K562 (cell line): ENCODE measurements at regions not wholly inside any gene's neighbourhood (a gene's known extent, or its start where the extent isn't known, plus 50 kb on each side); places are given as distances from the start of the nearest gene placed in this dataset.
A peak's percentile ranks its signal among the peaks of the same experiment; 100 is the strongest.

Experiments
- ATAC-seq: fragments of 200-7000 bp; cut with Tn5 transposase; 3 replicates; pipeline ENCODE4 v1.9.1; 2020; ENCODE audit warnings: moderate library complexity
- BruUV-seq: library from RNA; stranded (reverse); fragments of 400-500 nt; replicated peaks from 2 replicates; lab custom pipeline; 2021; lab: Mats Ljungman, UMichigan
- CTCF ChIA-PET: fragments of 300-600 bp; formaldehyde crosslinking; extraction: SDS; loops from one replicate; lab custom pipeline; 2021; ENCODE audit warnings: low intra/inter-chr PET ratio; lab: Yijun Ruan, JAX
- POLR2A ChIA-PET: fragments of 300-600, 350-650 bp; sonication (Branson Sonifier 250); formaldehyde crosslinking; extraction: SDS; loops from one replicate; lab custom pipeline; 2021; ENCODE audit warnings: antibody characterized with exemption, inconsistent platforms; lab: Yijun Ruan, JAX
- DNase-seq, 4 experiments: peaks; one replicate each; pipeline versions ENCODE4 v3.0.0 to v3.0.0-alpha.2; 2011 to 2018; ENCODE audit warnings: low spot score in 3 of 4, mixed read lengths in 3 of 4; ENCODE audit errors: extremely low read depth in 1 of 4
- FAIRE-seq: peaks from 2 replicates; lab custom pipeline; 2011; peaks lifted over from hg19 to GRCh38; lab: Jason Lieb, UNC
- H2AFZ ChIP-seq: 2 replicates; pipeline ENCODE4 v1.6.0; 2011; ENCODE audit warnings: low read depth, low read length, control low read depth, inconsistent platforms
- H3K27ac ChIP-seq: fragments of 200-600 bp; 3 replicates; pipeline ENCODE4 v1.8.0; 2011; ENCODE audit warnings: low read depth, mild to moderate bottlenecking, control low read depth, inconsistent platforms, low read length, moderate library complexity, mixed read lengths; ENCODE audit errors: extremely low read depth
- H3K27me3 ChIP-seq, 2 experiments: fragments of 300-600 bp in 1 of 2; 2 replicates in 1 of 2; 3 replicates in 1 of 2; pipeline versions ENCODE4 v1.6.0 to v1.8.0; 2011; ENCODE audit warnings: inconsistent platforms in 2 of 2, low read length in 2 of 2, mild to moderate bottlenecking in 1 of 2, mixed read lengths in 1 of 2, moderate library complexity in 1 of 2; ENCODE audit not compliant: control insufficient read depth in 2 of 2, insufficient read depth in 2 of 2
- H3K36me3 ChIP-seq: fragments of 300-600 bp; 3 replicates; pipeline ENCODE4 v1.8.0; 2011; ENCODE audit warnings: mild to moderate bottlenecking, low read length, inconsistent platforms; ENCODE audit not compliant: control insufficient read depth, insufficient read depth
- H3K4me1 ChIP-seq, 2 experiments: fragments of 200-600 bp in 1 of 2; replicated peaks in 1 of 2; 2 replicates in 1 of 2; 3 replicates in 1 of 2; pipeline versions ENCODE4 v1.5.1 to v1.8.0; 2011; ENCODE audit warnings: inconsistent platforms in 2 of 2, low read length in 2 of 2, mild to moderate bottlenecking in 1 of 2, mixed read lengths in 1 of 2, moderate library complexity in 1 of 2; ENCODE audit not compliant: control insufficient read depth in 2 of 2, insufficient read depth in 2 of 2
- H3K4me2 ChIP-seq: 2 replicates; pipeline ENCODE4 v1.6.1; 2011; ENCODE audit warnings: low read length, control low read depth, inconsistent platforms, mixed read lengths; ENCODE audit not compliant: insufficient read depth
- H3K4me3 ChIP-seq: fragments of 200-600 bp; sonication (generic), shearing (Covaris generic); 2 replicates; pipeline ENCODE4 v1.5.1; 2016; ENCODE audit warnings: control low read depth, inconsistent platforms
- H3K79me2 ChIP-seq: fragments of 200-600 bp; 3 replicates; pipeline ENCODE4 v1.8.0; 2011; ENCODE audit warnings: low read length, inconsistent platforms; ENCODE audit not compliant: control insufficient read depth, insufficient read depth
- H3K9ac ChIP-seq, 2 experiments: 2 replicates each; pipeline versions ENCODE4 v1.6.0 to v1.6.1; 2011; ENCODE audit warnings: low read depth in 2 of 2, low read length in 2 of 2, control low read depth in 1 of 2, inconsistent platforms in 1 of 2, mild to moderate bottlenecking in 1 of 2, mixed read lengths in 1 of 2; ENCODE audit not compliant: insufficient read depth in 1 of 2
- H3K9me1 ChIP-seq: one replicate; pipeline ENCODE4 v1.6.0; 2011; ENCODE audit warnings: inconsistent platforms, mild to moderate bottlenecking, low read length, moderate library complexity; ENCODE audit not compliant: control insufficient read depth, insufficient read depth
- H3K9me3 ChIP-seq: replicated peaks from 2 replicates; pipeline ENCODE4 v1.5.1; 2011; ENCODE audit warnings: low read depth, low read length, inconsistent platforms; ENCODE audit not compliant: control insufficient read depth, insufficient read depth
- H4K20me1 ChIP-seq: replicated peaks from 2 replicates; pipeline ENCODE4 v1.6.1; 2011; ENCODE audit warnings: low read length, inconsistent platforms, mixed read lengths; ENCODE audit not compliant: control insufficient read depth, insufficient read depth
- CHD4 ChIP-seq: fragments of 200-600 bp; sonication (generic); IDR thresholded peaks from 3 replicates; pipeline ENCODE4 v1.6.1; 2012; ENCODE audit warnings: low read depth, mild to moderate bottlenecking, mixed read lengths, low read length, inconsistent platforms; ENCODE audit not compliant: insufficient read depth, insufficient replicate concordance, poor library complexity, severe bottlenecking
- ESRRB ChIP-seq: fragments of 250-450 bp; sonication (Bioruptor Pico); IDR thresholded peaks from 2 replicates; pipeline ENCODE4 v1.5.0; 2020; ENCODE audit warnings: mild to moderate bottlenecking, moderate library complexity, borderline replicate concordance
- SRSF1 ChIP-seq: fragments of 200-400 bp; formaldehyde crosslinking; IDR thresholded peaks from 2 replicates; pipeline ENCODE4 v1.6.1; 2017; ENCODE audit warnings: mild to moderate bottlenecking, low read depth, low read length, moderate library complexity
- ZFP36 ChIP-seq: fragments of 150-350 bp; IDR thresholded peaks from 2 replicates; pipeline ENCODE4 v1.6.1; 2018; ENCODE audit warnings: low read length, low read depth; ENCODE audit not compliant: partially characterized antibody
- ZNF140 ChIP-seq: fragments of 250-450 bp; sonication (Bioruptor Pico); IDR thresholded peaks from 2 replicates; pipeline ENCODE4 v1.8.0; 2021; ENCODE audit warnings: moderate library complexity, mild to moderate bottlenecking, inconsistent platforms
- ZNF184 ChIP-seq: sonication (generic); formaldehyde crosslinking; IDR thresholded peaks from 2 replicates; pipeline ENCODE4 v1.5.0; 2020; ENCODE audit warnings: missing genetic modification reagents
- WGBS: fragments of 100-300 bp; shearing (Covaris generic); methylation state at CpG from one replicate; pipeline ENCODE4 v1.1.6; 2016; ENCODE audit warnings: low coverage, mixed read lengths; ENCODE audit not compliant: insufficient coverage; ENCODE audit errors: missing lambda C conversion rate; 5-methylcytosine and 5-hydroxymethylcytosine counted together
- in situ Hi-C: fragments of 300-500 bp; cut with MboI; formaldehyde crosslinking; loops from 4 replicates; pipeline ENCODE4 v1.15.0; 2018; ENCODE audit warnings: inconsistent platforms, mixed read lengths
- intact Hi-C: fragments of 100-400 bp; cut with micrococcal nuclease; formaldehyde crosslinking; loops from 2 replicates; pipeline ENCODE4 v1.14.2; 2022
- TF ChIP-seq, protein P1 (sequence below): fragments of 450-650 bp; IDR thresholded peaks from 2 replicates; pipeline ENCODE4 v1.6.1; 2018; ENCODE audit warnings: mild to moderate bottlenecking, low read depth; ENCODE audit not compliant: partially characterized antibody
- TF ChIP-seq, protein P2 (sequence below), 2 experiments: fragments of 250-450 bp in 1 of 2; fragments of 450-650 bp in 1 of 2; sonication (Bioruptor Pico) in 1 of 2; IDR thresholded peaks; 2 replicates each; pipeline versions ENCODE4 v1.6.1 to v1.8.0; 2016 to 2021; ENCODE audit warnings: mild to moderate bottlenecking in 2 of 2, moderate library complexity in 2 of 2, missing compliant biosample characterization in 1 of 2, missing genetic modification characterization in 1 of 2
- TF ChIP-seq, protein P3 (sequence below): fragments of 450-650 bp; formaldehyde crosslinking; IDR thresholded peaks from 2 replicates; pipeline ENCODE4 v1.4.0; 2020; ENCODE audit warnings: mild to moderate bottlenecking, moderate library complexity
- TF ChIP-seq, protein P4 (sequence below): sonication (generic); formaldehyde crosslinking; IDR thresholded peaks from 2 replicates; pipeline ENCODE4 v1.5.0; 2020; ENCODE audit warnings: missing genetic modification reagents
- TF ChIP-seq, protein P5 (sequence below): sonication (generic); formaldehyde crosslinking; IDR thresholded peaks from 2 replicates; pipeline ENCODE4 v1.8.1; 2022; ENCODE audit warnings: missing genetic modification reagents
- TF ChIP-seq, protein P6 (sequence below): sonication (generic); formaldehyde crosslinking; IDR thresholded peaks from 2 replicates; pipeline ENCODE4 v1.8.1; 2022; ENCODE audit warnings: missing genetic modification reagents

DNA sequence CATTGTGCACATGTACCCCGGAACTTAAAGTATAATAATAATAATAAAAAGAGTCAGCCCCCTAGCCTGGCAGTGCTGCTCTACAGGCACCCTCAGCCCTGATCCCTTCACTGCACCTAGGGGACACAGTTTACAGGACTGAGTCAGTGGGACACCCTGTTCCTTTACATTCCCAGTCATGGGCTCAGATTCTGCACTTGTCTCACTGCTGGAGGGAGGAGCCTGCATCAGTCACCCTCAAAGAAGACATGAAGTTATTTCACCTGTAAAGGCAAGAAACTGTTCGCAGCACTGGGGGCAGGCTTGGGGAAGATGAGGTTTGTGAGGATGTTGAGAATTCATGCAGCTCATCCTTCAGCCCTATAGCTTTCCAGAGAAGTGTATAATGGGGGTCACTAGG is 50.7 kb upstream of the VPREB1 start:
- no peak overlapping the region for H3K4me3 ChIP-seq
- H3K9me1 ChIP-seq = peaks cover 5% of the 10 kb centered on the region
- 15% methylated on average over 2 of the region's 2 CpGs for WGBS
- H3K9ac ChIP-seq = no peak overlapping the region
- peaks cover 0 to 3% of the 10 kb centered on the region in 2 experiments; a peak in 1 of 5 replicates for H3K4me1 ChIP-seq
- FAIRE-seq = no peak
- in situ Hi-C loops = no loop called here
- ChIA-PET POLR2A (no interaction called here), CTCF (interaction anchor here (1.1 kb wide), 1 partner anchor 85 kb away, joined by 3 read pairs; no protein-coding TSS in a partner anchor)
- intact Hi-C loops = loop anchor here (2.0 kb wide), 1 partner anchor 83 kb away; no protein-coding TSS in a partner anchor
- H2AFZ ChIP-seq = no peak overlapping the region
- no peak for ATAC-seq
- no peak overlapping the region for H3K27ac ChIP-seq
- H3K9me3 ChIP-seq = no peaks in the 10 kb centered on the region
- no peaks in the 10 kb centered on the region for H3K36me3 ChIP-seq
- H3K27me3 ChIP-seq = peaks cover 14 to 20% of the 10 kb centered on the region in 2 experiments; a peak in 4 of 5 replicates
- no peak overlapping the region for H3K4me2 ChIP-seq
- BruUV-seq = no TSS peak
- DNase-seq = no peak
- peaks cover 27% of the 10 kb centered on the region for H4K20me1 ChIP-seq
- no peaks in the 10 kb centered on the region for H3K79me2 ChIP-seq
- TF ChIP-seq, protein P1, sequence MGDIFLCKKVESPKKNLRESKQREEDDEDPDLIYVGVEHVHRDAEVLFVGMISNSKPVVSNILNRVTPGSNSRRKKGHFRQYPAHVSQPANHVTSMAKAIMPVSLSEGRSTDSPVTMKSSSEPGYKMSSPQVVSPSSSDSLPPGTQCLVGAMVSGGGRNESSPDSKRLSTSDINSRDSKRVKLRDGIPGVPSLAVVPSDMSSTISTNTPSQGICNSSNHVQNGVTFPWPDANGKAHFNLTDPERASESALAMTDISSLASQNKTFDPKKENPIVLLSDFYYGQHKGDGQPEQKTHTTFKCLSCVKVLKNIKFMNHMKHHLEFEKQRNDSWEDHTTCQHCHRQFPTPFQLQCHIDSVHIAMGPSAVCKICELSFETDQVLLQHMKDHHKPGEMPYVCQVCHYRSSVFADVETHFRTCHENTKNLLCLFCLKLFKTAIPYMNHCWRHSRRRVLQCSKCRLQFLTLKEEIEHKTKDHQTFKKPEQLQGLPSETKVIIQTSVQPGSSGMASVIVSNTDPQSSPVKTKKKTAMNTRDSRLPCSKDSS = no peak
- TF ChIP-seq, protein P2, sequence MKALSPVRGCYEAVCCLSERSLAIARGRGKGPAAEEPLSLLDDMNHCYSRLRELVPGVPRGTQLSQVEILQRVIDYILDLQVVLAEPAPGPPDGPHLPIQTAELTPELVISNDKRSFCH (CRISPR knock-in tag; IDR thresholded peaks at IDR 0.05) = no peak
- TF ChIP-seq, protein P2 (tag; IDR thresholded peaks at IDR 0.05) = 0 out of 2 replicates have a peak, but pooled peaks have one; percentile 34
- TF ChIP-seq, protein P3, sequence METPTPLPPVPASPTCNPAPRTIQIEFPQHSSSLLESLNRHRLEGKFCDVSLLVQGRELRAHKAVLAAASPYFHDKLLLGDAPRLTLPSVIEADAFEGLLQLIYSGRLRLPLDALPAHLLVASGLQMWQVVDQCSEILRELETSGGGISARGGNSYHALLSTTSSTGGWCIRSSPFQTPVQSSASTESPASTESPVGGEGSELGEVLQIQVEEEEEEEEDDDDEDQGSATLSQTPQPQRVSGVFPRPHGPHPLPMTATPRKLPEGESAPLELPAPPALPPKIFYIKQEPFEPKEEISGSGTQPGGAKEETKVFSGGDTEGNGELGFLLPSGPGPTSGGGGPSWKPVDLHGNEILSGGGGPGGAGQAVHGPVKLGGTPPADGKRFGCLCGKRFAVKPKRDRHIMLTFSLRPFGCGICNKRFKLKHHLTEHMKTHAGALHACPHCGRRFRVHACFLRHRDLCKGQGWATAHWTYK (CRISPR knock-in tag) = no peak
- TF ChIP-seq, protein P4, sequence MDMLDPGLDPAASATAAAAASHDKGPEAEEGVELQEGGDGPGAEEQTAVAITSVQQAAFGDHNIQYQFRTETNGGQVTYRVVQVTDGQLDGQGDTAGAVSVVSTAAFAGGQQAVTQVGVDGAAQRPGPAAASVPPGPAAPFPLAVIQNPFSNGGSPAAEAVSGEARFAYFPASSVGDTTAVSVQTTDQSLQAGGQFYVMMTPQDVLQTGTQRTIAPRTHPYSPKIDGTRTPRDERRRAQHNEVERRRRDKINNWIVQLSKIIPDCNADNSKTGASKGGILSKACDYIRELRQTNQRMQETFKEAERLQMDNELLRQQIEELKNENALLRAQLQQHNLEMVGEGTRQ (CRISPR knock-in tag) = 0 out of 2 replicates have a peak, but pooled peaks have one; percentile 14
- TF ChIP-seq ZNF184 (CRISPR knock-in tag) (peak; percentile 22; the same call in 1 of the 2 replicates), ZFP36 (no peak), SRSF1 (no peak), ZNF140 (no peak), ESRRB (CRISPR knock-in tag) (no peak), CHD4 (no peak)
- TF ChIP-seq, protein P5, sequence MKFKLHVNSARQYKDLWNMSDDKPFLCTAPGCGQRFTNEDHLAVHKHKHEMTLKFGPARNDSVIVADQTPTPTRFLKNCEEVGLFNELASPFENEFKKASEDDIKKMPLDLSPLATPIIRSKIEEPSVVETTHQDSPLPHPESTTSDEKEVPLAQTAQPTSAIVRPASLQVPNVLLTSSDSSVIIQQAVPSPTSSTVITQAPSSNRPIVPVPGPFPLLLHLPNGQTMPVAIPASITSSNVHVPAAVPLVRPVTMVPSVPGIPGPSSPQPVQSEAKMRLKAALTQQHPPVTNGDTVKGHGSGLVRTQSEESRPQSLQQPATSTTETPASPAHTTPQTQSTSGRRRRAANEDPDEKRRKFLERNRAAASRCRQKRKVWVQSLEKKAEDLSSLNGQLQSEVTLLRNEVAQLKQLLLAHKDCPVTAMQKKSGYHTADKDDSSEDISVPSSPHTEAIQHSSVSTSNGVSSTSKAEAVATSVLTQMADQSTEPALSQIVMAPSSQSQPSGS (CRISPR knock-in tag) = 0 out of 2 replicates have a peak, but pooled peaks have one; percentile 53
- TF ChIP-seq, protein P6, sequence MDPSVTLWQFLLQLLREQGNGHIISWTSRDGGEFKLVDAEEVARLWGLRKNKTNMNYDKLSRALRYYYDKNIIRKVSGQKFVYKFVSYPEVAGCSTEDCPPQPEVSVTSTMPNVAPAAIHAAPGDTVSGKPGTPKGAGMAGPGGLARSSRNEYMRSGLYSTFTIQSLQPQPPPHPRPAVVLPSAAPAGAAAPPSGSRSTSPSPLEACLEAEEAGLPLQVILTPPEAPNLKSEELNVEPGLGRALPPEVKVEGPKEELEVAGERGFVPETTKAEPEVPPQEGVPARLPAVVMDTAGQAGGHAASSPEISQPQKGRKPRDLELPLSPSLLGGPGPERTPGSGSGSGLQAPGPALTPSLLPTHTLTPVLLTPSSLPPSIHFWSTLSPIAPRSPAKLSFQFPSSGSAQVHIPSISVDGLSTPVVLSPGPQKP (CRISPR knock-in tag) = no peak
